Activated T-cell treated with anti-CD3 and anti-CD28 coated beads, Interleukin-2, amount 50 U/mL, for 72 hours (primary cell): ENCODE measurements at regions not wholly inside any gene's neighbourhood (a gene's known extent, or its start where the extent isn't known, plus 50 kb on each side); places are given as distances from the start of the nearest gene placed in this dataset.

Source experiments
- ATAC-seq, 2 donors: fragments of 150-1000 bp; cut with Tn5 transposase; replicated peaks in 1 of 2; 2 replicates each; pipeline ENCODE4 v1.10.0; 2021; ENCODE audit warnings: moderate library complexity in 2 of 2, mild to moderate bottlenecking in 1 of 2
- DNase-seq, 2 donors: peaks; one replicate each; pipeline ENCODE4 v3.0.0; 2021 to 2022; ENCODE audit warnings: mixed read lengths in 1 of 2
- H3K27ac Mint-ChIP-seq: one replicate; pipeline ENCODE4 v1.8.0; 2022; ENCODE audit warnings: mild to moderate bottlenecking, moderate library complexity, mixed read lengths
- H3K27me3 Mint-ChIP-seq: one replicate; pipeline ENCODE4 v1.8.0; 2022; ENCODE audit warnings: low read depth, mixed read lengths
- H3K36me3 Mint-ChIP-seq, 2 donors: one replicate each; pipeline ENCODE4 v1.8.0; 2022; ENCODE audit warnings: mixed read lengths in 2 of 2, mild to moderate bottlenecking in 1 of 2; ENCODE audit not compliant: insufficient read depth in 2 of 2
- H3K4me1 Mint-ChIP-seq: one replicate; pipeline ENCODE4 v1.8.0; 2022; ENCODE audit warnings: low read depth, mixed read lengths
- H3K4me3 Mint-ChIP-seq, 2 donors: one replicate each; pipeline ENCODE4 v1.8.0; 2022; ENCODE audit warnings: mild to moderate bottlenecking in 2 of 2, mixed read lengths in 2 of 2, moderate library complexity in 2 of 2
- H3K9me3 Mint-ChIP-seq, 2 donors: one replicate each; pipeline ENCODE4 v1.8.0; 2022; ENCODE audit warnings: mixed read lengths in 2 of 2

DNA sequence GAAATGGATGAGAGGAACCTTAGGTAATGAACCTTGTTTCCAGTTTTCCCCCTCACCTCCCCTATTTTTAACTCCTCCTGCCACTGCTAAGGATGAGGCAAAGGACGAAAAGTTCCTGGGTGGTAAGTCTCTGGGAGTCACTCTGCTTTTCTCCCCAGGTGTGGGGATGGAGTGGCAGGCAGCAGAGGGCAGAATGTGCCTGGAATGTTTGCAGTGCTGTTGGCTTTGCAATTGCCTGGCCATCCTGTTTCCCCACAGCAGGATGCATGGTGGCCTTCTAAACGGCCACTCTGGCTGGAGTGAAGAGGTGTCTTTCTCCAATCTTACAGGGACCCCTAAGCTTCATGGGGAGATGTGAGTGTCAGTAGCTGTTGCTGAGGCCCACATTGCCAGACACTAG, 432.5 kb upstream of the ZFHX3 start:
- Mint-ChIP-seq H3K27me3 (peaks cover 21% of the 10 kb centered on the region), H3K36me3 (no peaks in the 10 kb centered on the region), H3K27ac (no peak overlapping the region), H3K4me1 (no peaks in the 10 kb centered on the region), H3K4me3 (no peak overlapping the region), H3K9me3 (peaks cover 0 to 3% of the 10 kb centered on the region in 2 donors)
- ATAC-seq (no peak), DNase-seq (no peak)

DNA sequence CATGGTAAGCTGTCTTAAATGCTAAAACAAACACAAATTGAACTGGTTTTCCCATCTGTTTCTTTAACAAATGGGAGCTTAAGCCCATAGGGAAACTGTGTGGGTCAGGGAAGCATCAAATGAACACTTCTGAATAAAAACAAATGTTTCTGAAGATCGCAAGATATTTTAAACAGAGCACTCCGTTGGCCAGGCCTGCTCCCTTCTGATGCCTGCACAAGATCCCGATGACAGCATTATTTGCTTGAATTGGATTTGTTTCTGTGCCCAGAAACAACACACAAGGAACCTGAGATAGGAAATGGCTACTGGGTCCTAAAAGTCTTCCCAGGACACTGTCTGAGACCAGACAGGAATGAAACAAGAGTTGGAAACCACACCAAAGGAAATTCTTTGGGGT, 425.8 kb upstream of the ZFHX3 start:
- Mint-ChIP-seq H3K9me3 (peaks cover 0 to 2% of the 10 kb centered on the region in 2 donors), H3K36me3 (no peaks in the 10 kb centered on the region), H3K27ac (no peak overlapping the region), H3K4me1 (no peaks in the 10 kb centered on the region), H3K4me3 (no peak overlapping the region), H3K27me3 (no peaks in the 10 kb centered on the region)
- no peak for DNase-seq
- no peak for ATAC-seq

DNA sequence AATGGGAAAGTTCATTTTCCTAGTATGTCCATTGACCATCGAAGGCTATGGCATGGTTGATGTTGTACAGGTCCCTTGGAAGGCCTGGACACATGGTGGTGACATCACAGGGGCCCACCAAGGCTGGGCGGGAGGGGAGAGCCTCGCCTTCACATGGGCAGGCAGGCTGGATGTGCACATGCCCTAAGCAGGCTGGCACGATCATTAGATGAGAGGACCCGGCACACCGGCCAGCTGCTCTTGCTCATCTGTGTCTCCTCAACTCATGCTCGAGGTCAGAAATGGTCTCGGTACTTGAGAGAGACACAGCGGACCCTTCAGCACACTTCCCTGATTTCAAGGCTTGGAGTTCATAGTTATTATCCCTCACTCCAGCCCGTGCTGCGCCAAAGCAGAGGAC, 416.9 kb upstream of the ZFHX3 start:
- H3K9me3 Mint-ChIP-seq: peaks cover 4 to 7% of the 10 kb centered on the region in 2 donors
- no peaks in the 10 kb centered on the region for H3K4me1 Mint-ChIP-seq
- no peak overlapping the region for H3K4me3 Mint-ChIP-seq
- H3K27me3 Mint-ChIP-seq: no peaks in the 10 kb centered on the region
- no peak for DNase-seq
- H3K36me3 Mint-ChIP-seq: peaks cover 0 to 2% of the 10 kb centered on the region in 2 donors
- ATAC-seq: no peak
- no peak overlapping the region for H3K27ac Mint-ChIP-seq

DNA sequence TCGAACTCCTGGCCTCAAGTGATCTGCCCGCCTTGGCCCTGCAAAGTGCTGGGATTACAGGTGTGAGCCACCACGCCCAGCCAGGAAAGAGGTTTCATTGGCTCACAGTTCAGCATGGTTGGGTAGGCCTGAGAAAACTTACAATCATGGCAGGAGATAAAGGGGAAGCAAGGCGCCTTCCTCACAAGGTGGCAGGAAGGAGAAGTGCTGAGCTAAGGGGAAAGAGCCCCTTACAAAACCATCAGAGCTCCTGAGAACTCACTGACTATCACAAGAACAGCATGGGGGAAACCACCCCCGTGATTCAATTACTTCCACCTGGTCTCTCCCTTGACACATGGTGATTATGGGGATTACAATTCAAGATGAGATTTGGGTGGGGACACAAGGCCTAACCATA, 411.7 kb upstream of the ZFHX3 start:
- Mint-ChIP-seq H3K27me3 (no peaks in the 10 kb centered on the region), H3K4me3 (no peak overlapping the region), H3K4me1 (no peaks in the 10 kb centered on the region)

DNA sequence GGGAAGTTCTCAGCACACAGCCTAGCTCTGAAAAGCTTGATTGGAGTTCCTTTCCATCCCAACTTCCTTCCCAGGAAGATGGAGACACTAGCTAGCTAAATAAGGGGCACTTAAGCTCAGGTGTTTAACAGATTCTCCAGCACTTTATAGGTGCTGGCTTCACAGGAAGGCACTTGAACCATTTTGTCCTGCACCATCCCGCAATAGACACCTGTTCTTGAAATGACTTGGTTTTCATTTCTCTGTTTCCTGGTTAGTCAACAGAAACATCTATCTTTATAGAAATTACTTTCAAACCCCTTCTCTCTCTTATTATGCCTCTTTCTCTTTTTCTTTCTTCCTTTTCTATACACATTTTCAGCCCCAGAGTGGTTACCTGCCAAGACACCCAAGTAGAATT, 409.9 kb upstream of the ZFHX3 start:
- Mint-ChIP-seq H3K27me3 (no peaks in the 10 kb centered on the region), H3K4me3 (no peak overlapping the region), H3K27ac (no peak overlapping the region), H3K36me3 (peaks cover 0 to 4% of the 10 kb centered on the region in 2 donors), H3K4me1 (no peaks in the 10 kb centered on the region), H3K9me3 (peaks cover 4% of the 10 kb centered on the region in 2 donors)
- no peak for ATAC-seq
- no peak for DNase-seq

More for the DNA sequence above, 411.7 kb upstream of the ZFHX3 start:
- ATAC-seq: no peak
- Mint-ChIP-seq H3K36me3 (peaks cover 0 to 4% of the 10 kb centered on the region in 2 donors), H3K9me3 (peaks cover 4 to 6% of the 10 kb centered on the region in 2 donors), H3K27ac (no peak overlapping the region)
- no peak for DNase-seq

DNA sequence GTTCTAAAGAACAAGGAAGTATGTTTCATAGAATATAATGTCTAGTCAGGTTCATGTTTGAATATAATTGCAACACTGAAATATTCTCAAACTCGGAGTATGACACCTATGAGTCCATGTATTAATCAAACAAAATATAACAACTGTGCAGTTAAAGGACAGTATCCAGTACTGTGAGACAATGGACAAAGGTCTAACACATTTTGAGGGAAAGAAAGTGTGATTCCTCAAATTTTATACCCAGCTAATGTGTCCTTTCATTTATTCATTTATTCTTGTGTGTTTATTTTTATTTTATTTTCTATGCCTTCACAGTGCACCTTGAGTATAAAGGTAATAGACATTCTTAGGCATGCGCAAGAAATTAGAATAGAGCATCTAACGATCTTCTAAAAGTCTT, 401.0 kb upstream of the ZFHX3 start:
- no peaks in the 10 kb centered on the region for H3K4me1 Mint-ChIP-seq
- ATAC-seq: no peak

DNA sequence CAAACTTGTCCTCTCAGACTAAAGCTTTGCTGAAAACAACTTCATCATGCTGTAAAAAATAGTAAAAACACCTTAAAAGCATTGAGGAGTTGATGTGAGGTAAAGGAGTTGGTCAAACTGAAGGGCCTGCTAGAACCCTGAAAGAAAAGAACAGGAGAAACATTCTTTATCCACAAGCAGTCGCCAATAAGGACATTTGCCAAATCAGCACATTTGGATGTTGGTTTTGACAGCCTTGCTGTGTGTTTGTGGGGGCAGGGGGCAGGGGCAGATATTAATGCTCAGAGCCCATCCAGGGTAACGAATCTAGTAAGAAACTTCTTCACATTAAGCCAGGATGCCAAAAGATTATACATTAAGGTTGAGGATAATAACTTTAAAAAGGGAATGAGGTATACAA, 399.9 kb upstream of the ZFHX3 start:
- peaks cover 14 to 21% of the 10 kb centered on the region in 2 donors for H3K9me3 Mint-ChIP-seq
- H3K4me1 Mint-ChIP-seq: no peaks in the 10 kb centered on the region
- H3K27me3 Mint-ChIP-seq: no peaks in the 10 kb centered on the region
- H3K36me3 Mint-ChIP-seq: peaks cover 0 to 4% of the 10 kb centered on the region in 2 donors
- H3K27ac Mint-ChIP-seq: no peak overlapping the region
- no peak for ATAC-seq
- H3K4me3 Mint-ChIP-seq: no peak overlapping the region
- DNase-seq: no peak

More for the DNA sequence above, 401.0 kb upstream of the ZFHX3 start:
- Mint-ChIP-seq H3K4me3 (no peak overlapping the region), H3K36me3 (peaks cover 0 to 4% of the 10 kb centered on the region in 2 donors), H3K9me3 (peaks cover 14 to 21% of the 10 kb centered on the region in 2 donors), H3K27me3 (no peaks in the 10 kb centered on the region), H3K27ac (no peak overlapping the region)
- DNase-seq: no peak

DNA sequence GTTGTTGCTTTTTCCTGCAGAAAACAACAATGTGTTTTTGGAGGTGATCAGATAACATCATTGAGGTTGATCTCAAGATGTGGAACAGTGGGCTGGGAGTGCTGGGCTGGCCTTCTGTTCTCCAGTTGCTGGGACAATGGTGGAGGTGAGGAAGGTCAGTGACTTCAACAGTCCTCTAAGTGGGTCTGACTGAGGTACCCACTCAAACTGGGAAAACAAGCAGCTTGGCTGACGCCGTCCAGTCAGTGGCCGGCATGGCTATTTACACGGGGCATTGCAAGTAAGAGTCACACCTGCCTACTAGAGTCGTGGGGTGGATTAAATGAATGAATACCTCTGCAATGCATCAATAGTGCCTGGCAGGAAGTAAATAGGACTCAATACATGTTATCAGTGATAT, 386.7 kb upstream of the ZFHX3 start:
- no peaks in the 10 kb centered on the region for H3K27me3 Mint-ChIP-seq
- no peak overlapping the region for H3K4me3 Mint-ChIP-seq
- ATAC-seq (no peak), DNase-seq (no peak)
- no peak overlapping the region for H3K27ac Mint-ChIP-seq
- H3K36me3 Mint-ChIP-seq: no peaks in the 10 kb centered on the region
- H3K9me3 Mint-ChIP-seq: peaks cover 1 to 2% of the 10 kb centered on the region in 2 donors
- no peaks in the 10 kb centered on the region for H3K4me1 Mint-ChIP-seq

DNA sequence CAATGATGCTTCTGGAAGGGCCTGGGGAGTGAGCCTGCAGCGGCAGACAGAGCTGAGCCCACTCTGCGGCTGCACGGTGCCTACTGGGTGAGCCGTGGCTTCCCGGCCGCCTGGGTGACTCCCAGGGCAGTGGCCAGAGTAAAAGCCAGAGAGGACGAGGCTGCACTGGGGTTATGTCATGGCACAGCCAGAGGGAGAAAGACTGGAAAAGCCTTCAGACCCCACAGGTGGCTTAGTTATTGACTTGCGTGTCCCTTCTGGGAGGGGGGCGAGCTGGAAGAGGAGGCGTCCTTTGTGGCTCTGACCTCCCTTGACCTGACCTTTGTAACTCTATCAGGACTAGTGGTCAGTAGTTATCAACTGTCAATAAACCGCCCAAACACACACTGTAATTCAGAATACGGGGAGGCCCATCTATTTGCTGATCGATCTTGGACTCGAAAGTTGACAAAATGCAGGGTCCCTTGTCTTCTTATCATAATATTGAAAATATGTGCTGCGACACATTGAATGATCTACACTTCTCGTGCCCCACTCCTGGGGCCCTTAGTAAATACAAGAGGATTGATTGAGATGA, 385.9 kb upstream of the ZFHX3 start:
- H3K4me3 Mint-ChIP-seq: no peak overlapping the region
- no peak overlapping the region for H3K27ac Mint-ChIP-seq
- H3K9me3 Mint-ChIP-seq: peaks cover 2 to 3% of the 10 kb centered on the region in 2 donors
- no peaks in the 10 kb centered on the region for H3K4me1 Mint-ChIP-seq
- ATAC-seq (no peak), DNase-seq (no peak)
- no peaks in the 10 kb centered on the region for H3K27me3 Mint-ChIP-seq
- H3K36me3 Mint-ChIP-seq: no peaks in the 10 kb centered on the region

DNA sequence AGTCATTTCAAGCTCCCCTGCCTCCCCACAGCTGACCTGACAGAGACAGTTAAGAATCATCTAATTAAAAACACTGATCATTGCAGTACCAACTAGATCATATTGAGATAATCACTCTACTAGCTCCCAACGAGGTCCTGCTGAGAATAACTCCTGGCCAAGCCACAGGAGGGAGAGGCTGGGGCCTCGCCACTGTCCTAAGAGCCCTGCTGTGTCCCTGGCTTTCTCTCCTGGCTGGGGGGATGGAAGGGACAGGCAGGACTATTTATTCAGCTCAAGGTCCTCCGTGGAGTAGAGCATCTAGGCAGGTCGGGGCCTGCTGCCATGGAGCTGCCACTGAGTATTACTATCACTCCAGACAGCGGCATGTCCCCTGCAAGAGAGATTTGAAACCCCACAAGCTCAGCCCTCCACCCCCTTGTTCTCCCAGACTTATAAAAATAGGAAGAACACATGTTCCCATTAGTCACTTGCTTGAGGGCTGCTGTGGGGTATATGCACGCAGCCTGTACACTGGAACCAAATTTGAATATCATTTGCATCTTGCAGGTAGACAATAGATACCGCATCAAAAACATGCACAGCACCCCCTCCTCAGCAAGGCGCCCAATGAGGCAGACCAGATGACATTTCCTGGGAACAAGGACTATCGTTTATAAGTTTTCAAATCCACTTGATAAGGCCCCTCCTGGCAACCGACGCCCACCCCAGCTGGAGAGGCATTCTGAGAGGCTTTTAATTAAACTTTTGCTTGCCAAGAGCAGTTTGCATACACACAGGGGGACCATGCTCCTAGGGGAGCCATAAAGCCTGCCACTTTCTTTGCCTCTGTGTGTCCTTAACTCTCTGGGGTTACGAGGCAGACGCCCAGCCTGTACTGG, 385.2 kb upstream of the ZFHX3 start:
- no peak for ATAC-seq
- Mint-ChIP-seq H3K27ac (no peak overlapping the region), H3K36me3 (no peaks in the 10 kb centered on the region), H3K4me3 (no peak overlapping the region), H3K4me1 (no peaks in the 10 kb centered on the region), H3K27me3 (no peaks in the 10 kb centered on the region), H3K9me3 (peaks cover 1 to 6% of the 10 kb centered on the region in 2 donors)
- no peak for DNase-seq

DNA sequence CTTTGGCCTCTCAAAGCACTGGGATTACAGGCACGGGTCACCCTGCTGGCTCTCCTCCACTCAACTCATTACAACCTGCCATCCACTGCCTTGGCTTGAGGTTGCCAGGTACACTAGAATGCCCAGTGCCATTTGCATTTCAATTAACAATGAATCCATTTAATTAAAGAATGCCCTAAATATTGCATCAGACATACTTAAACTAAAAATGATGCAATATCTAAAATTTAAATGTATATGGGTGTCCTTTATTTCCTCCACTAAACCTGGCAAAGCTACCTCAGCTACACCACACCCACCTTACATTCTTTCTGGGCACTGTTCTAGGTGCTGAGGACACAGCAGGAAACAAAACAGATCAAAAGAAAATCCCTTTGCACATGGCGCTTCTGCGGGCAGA, 382.2 kb upstream of the ZFHX3 start:
- Mint-ChIP-seq H3K36me3 (no peaks in the 10 kb centered on the region), H3K4me1 (no peaks in the 10 kb centered on the region), H3K4me3 (no peak overlapping the region), H3K9me3 (peaks cover 0 to 6% of the 10 kb centered on the region in 2 donors), H3K27ac (no peak overlapping the region), H3K27me3 (no peaks in the 10 kb centered on the region)
- ATAC-seq: no peak
- DNase-seq: no peak

DNA sequence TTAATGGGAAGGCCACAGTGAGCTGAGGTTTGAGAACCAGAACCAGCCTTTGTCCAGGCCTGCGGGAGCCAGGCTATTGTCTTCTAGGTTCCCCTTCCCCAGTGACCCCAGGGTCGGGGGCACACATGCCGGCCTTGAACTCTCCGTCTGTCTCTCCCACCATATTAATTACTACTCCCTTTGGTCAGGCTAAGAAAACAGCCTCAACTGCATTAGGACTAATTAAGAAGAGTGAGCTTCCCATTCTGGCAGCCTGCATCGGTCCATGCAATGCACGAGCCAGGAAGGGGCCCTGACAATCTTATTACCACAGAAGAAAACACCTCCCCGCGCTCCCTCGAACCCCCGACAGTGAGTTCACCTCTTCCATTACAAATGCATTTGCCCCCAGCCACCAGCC, 380.2 kb upstream of the ZFHX3 start:
- DNase-seq: no peak
- no peak overlapping the region for H3K27ac Mint-ChIP-seq
- H3K4me3 Mint-ChIP-seq: no peak overlapping the region
- H3K9me3 Mint-ChIP-seq: peaks cover 0 to 5% of the 10 kb centered on the region in 2 donors
- ATAC-seq: no peak
- no peaks in the 10 kb centered on the region for H3K36me3 Mint-ChIP-seq
- H3K27me3 Mint-ChIP-seq: no peaks in the 10 kb centered on the region
- no peaks in the 10 kb centered on the region for H3K4me1 Mint-ChIP-seq

DNA sequence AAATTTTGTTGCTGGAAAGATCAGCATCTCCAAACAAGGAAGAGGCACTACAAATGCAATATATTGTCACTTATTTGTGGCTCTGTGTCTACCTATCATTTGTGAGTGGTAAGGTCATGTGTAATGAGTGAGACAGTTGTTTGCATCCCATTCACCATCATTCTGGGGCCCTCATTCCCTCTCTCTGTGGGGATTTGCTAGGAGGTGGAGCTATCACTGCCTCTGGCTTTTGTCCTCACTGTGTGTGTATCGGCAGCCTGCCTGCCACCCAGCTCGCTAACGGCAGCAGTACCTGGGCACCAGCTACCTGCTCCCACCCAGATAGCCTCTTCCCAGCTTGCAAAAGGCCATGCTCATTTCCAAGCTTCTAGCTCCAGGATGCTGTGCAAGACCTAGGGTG, 379.2 kb upstream of the ZFHX3 start:
- no peaks in the 10 kb centered on the region for H3K27me3 Mint-ChIP-seq
- no peaks in the 10 kb centered on the region for H3K36me3 Mint-ChIP-seq
- H3K4me1 Mint-ChIP-seq: no peaks in the 10 kb centered on the region
- peaks cover 0 to 5% of the 10 kb centered on the region in 2 donors for H3K9me3 Mint-ChIP-seq
- H3K27ac Mint-ChIP-seq: no peak overlapping the region
- ATAC-seq: no peak
- no peak overlapping the region for H3K4me3 Mint-ChIP-seq
- no peak for DNase-seq
